GM18870 (cell line): ENCODE measurements at regions not wholly inside any gene's neighbourhood (a gene's known extent, or its start where the extent isn't known, plus 50 kb on each side); places are given as distances from the start of the nearest gene placed in this dataset.

ENCODE experiments used
- ATAC-seq: cut with Tn5 transposase; IDR thresholded peaks from one replicate; pipeline ENCODE4 v1.9.1; 2021; ENCODE audit warnings: moderate library complexity; ENCODE audit not compliant: unreplicated experiment

DNA sequence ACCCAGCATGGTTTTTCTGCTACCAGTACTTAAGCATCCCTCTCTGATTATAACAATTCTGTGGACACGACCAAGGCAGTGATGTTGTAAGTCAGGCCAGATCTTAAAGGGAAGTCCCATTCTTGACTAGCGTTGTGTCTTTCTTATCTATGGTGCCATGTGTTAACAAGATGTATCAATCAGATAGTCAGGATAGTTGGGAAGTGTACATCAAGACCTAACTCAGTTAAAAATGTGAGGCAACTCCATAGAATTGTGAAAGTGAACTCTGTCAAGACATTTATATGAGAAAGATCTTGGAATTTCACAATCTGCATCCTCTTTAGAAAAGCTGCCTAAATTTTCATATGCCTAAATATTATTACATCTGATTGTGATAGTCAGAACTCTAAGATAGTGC lies 341.7 kb upstream of the SEMA3D start:
- no peak for ATAC-seq

DNA sequence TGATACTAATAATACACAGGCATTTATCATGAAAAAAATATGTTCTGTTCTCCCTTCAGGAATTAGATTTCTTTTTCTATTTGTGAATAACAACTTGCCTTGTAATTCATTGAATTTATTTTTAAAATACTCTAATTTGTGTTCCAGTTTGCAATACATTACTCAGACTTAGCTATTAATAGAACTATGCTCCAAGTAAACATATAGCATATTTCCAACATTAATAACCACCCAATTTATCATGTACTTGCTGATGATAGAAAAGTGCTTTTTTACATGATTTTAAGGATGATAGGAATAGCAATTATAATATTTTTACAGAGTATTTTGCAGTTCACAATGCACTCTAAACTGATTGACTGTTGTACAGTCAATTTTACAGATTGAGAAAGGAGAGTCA lies 338.8 kb upstream of the SEMA3D start:
- no peak for ATAC-seq

DNA sequence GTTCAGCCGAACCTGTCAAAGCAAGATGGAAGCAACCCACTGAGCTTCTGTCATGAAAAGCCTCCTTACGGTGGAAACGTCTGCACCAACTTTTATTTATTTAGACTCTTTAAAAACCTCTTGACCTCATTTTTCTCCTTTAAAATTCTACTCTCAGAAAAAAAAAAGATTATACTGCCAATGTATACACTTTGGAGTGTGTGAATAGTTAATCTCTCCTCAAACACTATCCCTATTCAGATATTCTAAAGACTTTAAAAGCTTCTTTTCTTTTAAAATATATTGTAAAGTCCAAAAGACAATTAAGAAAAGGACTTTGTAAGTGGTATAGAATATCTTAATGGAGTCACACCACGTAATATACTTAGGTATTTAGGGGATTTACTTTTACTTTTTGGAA lies 335.2 kb upstream of the SEMA3D start:
- ATAC-seq, result no peak

- ATAC-seq, result no peak
Observed at GRCh38 chr7:85521108-85521694, 334.3 kb upstream of the SEMA3D start.

DNA sequence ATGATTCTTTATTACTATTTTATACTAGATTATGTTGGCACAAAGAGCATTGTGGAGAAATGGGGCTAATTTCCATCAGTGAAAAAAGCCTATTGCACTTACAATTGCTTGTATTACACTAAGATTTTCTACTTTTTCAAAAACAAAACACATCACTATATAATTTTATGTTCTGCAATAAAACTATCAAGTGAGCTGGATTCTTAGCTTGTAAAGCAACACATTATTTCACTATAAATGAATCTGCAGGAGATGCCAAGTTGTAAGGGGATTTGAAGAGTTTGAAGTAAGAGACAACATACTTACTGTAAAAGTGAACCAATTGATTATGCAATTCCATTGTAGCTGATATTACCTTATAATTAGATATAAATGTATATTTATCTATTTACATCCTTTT lies 333.3 kb upstream of the SEMA3D start:
- ATAC-seq, result no peak

DNA sequence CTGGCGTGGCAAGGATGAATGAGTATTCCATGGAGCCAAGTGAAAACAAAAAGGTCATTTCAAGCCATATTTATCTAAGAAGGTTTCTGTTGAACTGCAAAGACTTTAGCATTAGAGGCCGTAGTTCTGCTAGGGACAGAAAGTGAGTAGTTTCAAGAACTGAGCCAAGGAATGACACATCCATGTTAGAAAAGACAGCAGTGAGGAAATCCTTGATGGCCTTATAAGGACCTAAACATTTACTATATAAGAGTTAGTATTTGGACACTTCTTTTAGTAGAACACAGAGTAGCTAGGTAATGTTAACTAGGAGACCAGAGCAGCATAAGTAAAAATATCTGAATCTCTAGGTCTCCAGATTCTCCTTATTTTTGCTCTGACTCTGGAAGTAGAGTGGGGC lies 329.8 kb upstream of the SEMA3D start:
- ATAC-seq, result no peak

- ATAC-seq, result no peak
Observed at GRCh38 chr7:85512790-85513189, 325.9 kb upstream of the SEMA3D start.

DNA sequence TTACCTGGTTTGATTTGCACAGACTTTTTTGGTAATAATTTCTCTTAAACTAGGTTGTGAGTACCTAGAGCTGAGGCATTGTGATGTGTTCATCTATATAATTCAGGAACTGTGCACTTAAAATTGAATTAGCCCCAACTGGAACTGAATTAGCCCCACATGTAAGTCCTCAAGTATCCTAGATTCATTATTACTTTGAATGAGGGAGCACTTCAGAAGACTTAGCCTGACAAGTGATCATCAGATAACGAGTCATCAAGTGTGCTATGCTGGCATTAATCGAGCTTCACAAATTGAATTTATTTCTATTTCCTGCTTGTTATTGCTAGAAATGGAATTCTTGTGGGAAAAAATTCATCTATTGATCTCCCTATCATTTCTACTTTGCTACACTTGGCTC lies 323.4 kb upstream of the SEMA3D start:
- ATAC-seq, result no peak

DNA sequence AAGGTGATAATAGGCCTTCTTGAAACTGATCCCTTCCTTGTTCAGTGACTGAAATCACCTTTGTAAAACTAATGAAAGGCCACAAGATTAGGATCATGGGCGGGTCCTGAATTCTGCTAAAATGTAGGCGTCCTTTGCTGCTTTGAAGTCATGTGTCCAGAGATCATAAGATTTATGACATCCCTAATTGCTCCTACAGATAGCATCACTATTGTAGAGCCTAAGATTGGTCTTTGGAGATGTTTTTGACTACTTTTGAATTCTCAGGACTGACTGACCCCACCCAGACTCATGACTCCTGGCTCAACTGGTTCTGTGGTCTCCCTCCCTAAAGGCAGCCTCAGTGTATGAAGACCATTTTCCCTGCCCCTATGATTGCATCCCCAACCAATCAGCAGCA lies 322.6 kb upstream of the SEMA3D start:
- ATAC-seq, result peak; percentile 16

DNA sequence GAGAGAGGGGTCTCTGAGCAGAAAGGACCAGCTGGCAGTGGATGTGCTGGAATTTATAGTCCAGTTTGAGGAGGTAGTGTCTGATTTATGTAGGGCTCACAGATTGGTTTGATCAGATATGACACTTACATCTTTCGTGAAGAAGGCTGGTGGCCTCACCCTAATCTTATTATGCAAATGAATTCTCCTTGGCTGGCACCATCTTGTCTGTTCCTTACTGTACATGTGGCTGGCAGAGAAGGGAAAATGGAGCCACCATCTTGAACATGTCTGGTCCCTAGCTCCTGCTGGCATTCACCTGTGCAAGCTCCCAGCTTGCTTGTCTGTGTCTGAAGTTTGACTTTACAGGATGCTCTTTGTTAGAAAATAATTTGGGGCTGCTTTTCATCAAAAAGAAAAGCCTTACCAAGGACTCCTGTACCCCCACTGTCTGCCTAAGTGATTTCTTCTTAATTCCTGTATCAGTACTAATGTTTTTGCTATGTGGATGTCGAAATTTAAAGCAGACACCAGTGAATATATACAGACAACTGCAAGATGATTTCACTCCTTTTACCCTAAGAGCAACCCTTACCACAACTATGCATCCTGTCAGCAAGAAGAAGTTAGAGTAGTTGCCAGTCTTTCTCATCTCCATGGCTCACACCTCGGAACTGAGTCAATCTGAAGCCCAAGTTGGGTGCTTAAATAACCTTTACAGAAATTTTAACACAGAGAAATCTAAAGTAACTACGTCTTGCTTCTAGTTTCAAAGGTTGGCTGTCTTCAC lies 322.0 kb upstream of the SEMA3D start:
- ATAC-seq, result peak; percentile 34

DNA sequence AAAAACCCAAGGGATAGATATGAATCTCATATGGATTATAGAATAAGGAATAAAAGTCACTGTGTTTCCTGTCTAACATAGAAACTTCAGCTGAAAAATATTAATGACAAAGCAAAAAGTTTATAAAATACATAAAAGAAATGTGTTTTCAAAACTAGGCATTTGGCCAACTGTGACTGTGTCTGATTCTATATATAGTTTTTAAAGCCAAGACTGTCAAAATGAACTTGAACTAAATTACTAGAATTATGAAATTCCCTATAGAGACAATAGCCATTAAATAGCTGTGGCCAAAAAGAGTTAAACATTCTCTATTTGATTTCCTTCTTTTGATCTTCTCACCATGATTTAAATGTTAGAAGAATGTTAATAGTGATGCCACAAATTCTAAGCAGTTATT lies 311.2 kb upstream of the SEMA3D start:
- ATAC-seq, result no peak

GRCh38 chr7:85489498-85489897 lies 302.6 kb upstream of the SEMA3D start:
- no peak for ATAC-seq

- ATAC-seq, result no peak
Observed at GRCh38 chr7:85488406-85488805, 301.6 kb upstream of the SEMA3D start.

GRCh38 chr7:85483177-85483576 lies 296.3 kb upstream of the SEMA3D start:
- ATAC-seq, result no peak

DNA sequence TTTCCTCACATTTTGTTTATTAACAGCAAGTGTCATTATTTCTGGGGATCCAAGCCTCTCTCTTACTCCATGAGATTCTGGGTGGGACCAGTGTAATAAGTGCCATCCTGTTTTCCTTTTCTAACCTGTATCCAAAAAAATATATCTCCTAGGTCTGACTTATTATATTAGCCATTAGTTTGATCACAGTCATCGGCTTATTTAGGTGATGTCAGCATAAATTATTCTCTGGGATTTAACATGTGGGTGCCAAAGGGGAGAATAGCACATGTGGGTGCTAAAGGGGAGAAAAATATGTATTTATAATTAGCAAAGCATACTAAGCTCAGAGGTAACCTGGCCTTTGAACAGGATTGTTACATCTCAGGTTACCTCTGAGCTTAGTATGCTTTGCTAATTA lies 293.8 kb upstream of the SEMA3D start:
- no peak for ATAC-seq

DNA sequence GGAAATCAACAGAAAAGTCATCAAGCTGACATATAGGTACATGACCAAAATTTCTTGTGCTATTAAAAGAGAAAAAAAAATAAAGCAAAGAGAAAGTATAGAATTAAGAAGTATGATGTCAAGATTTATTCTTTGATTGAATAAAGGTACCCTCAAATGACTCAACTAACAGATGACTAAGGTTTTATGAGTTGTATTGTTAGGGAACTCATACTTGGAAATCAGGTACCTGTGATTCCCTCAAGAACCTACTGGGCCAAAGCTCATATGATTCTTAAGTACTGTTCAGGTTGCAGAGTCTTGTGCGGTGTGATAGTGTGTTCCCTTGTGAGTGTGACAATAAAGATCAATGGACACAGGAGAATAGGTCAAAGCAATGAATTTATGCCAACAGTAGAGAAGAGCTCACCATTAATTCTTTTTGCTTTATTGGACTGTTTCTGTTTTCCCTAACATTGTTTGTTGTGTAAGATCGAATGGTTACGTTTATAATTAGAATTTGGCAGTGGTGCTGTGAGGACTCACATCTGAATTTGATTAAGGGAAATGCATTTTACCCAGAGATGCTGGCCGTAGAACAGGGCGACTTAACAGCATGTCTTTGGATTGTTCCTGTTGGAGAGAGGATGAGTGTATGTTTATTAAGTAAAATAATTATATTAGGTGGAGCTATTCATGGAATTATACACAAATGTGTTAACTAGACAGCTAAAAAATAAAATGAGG lies 293.2 kb upstream of the SEMA3D start:
- ATAC-seq, result no peak

DNA sequence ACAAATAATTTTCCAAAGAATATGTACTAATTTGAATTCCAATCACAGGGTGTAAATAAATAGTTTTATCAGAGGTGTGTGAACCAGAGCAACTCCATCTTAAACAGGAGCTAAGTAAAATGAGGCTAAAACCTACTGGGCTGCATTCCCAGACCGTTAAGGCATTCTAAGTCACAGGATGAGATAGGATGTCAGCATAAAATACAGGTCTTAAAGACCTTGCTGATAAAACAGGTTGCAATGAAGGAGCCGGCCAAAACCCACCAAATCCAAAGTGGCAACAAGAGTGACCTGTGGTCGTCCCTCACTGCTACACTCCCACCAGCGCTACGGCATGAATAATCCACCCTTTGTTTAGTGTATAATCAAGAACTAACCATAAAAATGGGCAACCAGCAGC lies 291.7 kb upstream of the SEMA3D start:
- no peak for ATAC-seq

GRCh38 chr7:85475476-85475875 lies 288.6 kb upstream of the SEMA3D start:
- ATAC-seq, result no peak

DNA sequence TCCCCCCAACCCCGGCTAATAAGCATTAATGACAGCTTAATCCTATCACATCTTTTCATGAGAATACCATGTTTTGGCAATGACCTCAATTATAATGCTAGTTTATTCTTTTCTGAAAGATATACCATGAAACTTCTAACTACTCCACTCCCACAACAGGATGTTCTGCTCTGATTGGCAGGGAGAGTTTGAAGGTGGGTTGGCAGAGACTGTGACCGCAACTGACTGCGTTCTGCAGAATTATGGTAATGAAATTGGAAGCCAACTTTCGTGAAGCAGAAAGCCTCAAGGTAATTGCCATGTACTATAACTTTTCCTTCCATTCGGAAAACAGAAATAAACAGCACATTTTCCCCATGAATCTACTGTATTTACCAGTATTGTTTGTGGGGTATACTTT lies 288.2 kb upstream of the SEMA3D start:
- ATAC-seq, result no peak

DNA sequence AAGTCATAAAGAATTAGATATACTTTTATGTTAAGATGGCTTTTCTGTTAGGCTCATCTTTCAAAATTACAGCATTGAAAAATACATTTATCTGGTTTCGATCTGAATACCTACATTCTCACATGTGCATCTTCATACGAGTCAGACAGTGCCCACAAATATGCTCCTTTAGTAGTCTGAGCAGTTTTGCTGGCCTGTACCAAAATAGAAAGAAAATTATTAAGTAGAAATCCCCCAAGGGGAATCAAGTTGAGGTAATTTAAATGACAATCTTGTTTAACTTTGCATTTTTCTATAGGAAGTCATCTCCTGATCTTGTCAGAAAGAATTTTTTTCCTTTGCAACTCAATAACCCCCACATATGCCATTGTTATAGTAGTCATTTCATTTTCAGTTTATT lies 287.4 kb upstream of the SEMA3D start:
- peak; percentile 87 for ATAC-seq

DNA sequence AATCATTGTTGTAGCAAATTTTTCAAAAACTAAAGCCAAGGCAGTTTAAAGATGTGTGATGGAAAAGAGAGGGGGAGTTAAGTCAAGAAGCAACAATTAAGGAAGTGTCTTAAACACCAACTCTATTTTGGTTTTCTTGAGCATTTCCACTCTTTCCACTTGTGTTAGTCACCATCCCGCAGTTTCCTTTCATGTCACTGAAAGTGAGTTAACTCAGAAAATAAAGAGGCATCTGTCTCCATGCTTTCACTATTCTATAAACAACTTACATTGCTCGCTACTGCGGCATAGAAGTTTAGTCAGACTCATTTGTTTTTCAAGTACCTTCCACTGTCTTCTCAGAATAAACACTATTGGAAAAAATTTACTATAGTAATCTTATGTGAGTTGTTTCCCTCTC lies 284.9 kb upstream of the SEMA3D start:
- ATAC-seq, result peak; percentile 66

DNA sequence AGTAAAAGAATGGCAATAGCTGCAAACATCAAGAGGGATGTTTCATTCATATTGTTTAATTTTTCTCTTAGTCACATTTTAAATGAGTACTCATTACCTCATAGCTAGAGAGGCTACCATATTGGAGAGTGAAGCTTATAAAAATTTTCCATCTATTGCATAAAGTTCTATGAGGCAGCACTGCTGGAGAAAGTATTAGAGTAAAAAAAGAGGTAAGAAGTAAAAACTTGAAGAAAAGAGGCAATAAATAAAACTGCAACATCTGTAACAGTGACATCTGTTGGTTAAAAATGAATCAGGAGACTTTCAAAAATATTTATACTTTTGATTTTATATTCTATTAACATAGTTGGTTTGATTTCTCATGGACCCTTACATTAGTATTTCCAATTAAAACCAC lies 284.5 kb upstream of the SEMA3D start:
- ATAC-seq, result no peak
